Left ventricle myocardium superior (tissue), 1 donor: ENCODE measurements at regions not wholly inside any gene's neighbourhood (a gene's known extent, or its start where the extent isn't known, plus 50 kb on each side); places are given as distances from the start of the nearest gene placed in this dataset.
A peak's percentile ranks its signal among the peaks of the same experiment; 100 is the strongest.
"Not testable (repeated sequence)": the region's sequence is repeated elsewhere in the genome, so short reads cannot be mapped to it uniquely, and the experiment has no call there.

ENCODE experiments used
- ATAC-seq: fragments of 200-7000 bp; cut with Tn5 transposase; one replicate; pipeline ENCODE4 v1.9.1; 2020; ENCODE audit warnings: mild to moderate bottlenecking, moderate library complexity
- DNase-seq: peaks from one replicate; pipeline ENCODE4 v3.0.0-alpha.2; 2020
- intact Hi-C: fragments of 100-400 bp; cut with micrococcal nuclease; formaldehyde crosslinking; loops from one replicate; pipeline ENCODE4 v1.11.0; 2022
- donor health status: DM: no; HTN: yes; CAD: no; lungs with severe emphysema.

DNA sequence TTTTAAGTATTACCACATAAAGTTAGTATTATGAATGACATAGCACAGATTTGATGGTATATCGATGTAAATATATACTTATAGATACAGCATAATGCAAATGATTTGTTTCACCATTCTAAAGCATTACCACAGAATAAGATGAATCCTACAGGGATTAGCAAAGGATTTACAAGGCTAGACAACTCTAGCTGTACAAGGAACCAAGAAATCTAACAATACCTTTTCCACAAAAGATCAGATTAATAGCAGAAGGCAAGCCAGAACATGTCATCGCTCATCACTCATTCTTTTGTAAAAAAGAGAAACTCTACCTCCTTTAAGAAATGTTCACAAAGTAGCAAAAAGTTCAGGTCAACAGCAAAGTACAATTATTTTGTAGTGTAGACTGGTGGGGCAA, 105.1 kb upstream of the ANK3 start:
- no peak for DNase-seq
- intact Hi-C loops: no loop called here
- no peak for ATAC-seq

DNA sequence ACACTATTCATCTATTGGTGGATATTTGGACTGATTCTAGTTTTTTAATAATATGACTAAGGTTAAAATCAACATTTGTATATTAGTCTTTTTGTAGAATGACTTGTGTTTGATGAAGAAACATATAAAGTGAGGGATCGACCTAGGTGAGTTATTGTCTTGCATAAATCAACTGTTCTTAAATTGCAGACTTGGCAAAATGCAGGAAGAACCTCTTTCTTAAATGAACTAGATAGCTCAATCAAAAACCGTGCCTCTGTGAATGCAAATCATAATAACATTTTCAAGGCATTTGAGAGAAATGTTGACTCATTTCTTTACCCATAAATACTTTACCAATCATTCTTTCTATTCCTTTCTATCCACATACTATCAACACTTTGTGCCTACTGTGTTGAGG, 101.5 kb upstream of the ANK3 start:
- intact Hi-C loops: no loop called here
- ATAC-seq: no peak
- DNase-seq: no peak

DNA sequence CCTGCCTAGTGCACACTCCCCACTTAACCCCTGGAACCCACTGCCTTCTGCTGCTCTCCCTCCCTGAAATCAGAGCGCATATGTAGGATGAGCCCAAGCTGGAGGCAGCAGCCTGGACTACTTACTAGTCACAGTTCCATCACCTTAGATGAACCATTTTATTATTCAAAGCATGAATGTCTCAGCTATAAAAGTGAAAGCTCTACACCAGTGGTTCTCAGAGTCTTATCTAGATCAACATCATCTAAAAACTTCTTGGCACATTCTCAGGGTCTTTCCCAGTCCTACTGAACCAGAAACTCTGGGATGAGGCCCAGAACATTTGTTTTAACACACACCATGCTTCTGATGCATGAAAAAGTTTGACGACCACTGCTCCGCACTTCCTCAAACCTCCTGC, 100.3 kb upstream of the ANK3 start:
- DNase-seq (no peak), ATAC-seq (no peak)
- intact Hi-C loops: no loop called here

DNA sequence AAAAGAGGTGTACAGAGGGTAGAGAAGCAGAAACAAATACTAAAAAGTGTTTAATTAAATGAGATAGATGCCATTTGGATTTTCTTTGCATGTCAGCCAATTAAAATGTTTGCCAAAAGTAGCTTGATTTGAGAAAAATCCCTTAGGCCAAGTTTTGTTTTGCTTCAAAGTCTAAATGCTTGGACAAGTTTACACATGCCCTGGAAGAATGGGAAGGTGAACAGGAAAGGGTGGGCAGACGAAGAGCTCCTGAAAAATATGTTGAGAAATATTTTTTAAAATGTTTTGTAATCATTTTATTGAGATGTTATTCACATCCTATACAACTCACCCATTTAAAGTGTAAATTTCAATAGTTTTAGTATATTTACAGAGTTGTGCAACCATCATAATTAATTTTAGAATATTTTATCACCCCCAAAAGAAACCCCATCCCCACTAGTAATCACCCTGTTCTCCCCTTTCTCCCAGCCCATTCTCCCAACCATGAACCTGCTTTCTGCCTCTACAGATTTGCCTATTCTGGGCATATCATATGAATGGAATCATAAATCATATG, 98.5 kb upstream of the ANK3 start:
- ATAC-seq: no peak
- DNase-seq: no peak
- intact Hi-C loops: no loop called here

DNA sequence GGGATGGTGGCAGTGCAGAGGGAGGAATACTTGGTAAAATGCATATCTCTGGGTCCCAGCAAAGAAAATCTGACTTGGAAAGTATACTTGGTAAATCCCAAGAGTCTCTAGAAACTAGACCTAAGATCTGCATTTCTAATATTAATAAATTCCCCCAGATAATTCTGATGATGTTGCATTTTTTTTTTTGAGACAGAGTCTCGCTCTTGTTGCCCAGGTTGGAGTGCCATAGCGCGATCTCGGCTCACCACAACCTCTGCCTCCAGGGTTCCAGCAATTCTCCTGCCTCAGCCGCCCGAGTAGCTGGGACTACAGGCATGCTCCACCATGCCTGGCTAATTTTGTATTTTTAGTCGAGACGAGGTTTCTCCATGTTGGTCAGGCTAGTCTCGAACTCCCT, 97.9 kb upstream of the ANK3 start:
- intact Hi-C loops: no loop called here
- DNase-seq: no peak
- no peak for ATAC-seq

DNA sequence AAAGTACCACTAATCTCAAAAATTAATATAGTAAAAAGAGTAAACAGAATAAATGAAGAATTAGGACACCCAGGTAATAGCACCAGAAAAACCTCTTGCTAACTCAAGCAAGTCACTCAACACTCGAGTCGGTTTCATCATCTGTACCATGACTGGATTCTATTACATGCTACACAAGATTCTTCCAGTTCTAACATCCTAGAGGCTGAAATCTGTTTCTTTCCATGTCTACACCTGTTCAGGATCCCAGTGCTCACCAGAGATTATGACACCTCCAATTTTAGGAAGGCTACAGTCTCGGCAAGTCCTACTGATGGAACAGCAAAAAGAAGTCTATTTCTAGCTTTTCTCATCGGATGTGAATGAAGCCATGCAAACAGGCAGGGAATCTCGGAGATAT, 95.3 kb upstream of the ANK3 start:
- intact Hi-C loops: no loop called here
- no peak for ATAC-seq
- no peak for DNase-seq

DNA sequence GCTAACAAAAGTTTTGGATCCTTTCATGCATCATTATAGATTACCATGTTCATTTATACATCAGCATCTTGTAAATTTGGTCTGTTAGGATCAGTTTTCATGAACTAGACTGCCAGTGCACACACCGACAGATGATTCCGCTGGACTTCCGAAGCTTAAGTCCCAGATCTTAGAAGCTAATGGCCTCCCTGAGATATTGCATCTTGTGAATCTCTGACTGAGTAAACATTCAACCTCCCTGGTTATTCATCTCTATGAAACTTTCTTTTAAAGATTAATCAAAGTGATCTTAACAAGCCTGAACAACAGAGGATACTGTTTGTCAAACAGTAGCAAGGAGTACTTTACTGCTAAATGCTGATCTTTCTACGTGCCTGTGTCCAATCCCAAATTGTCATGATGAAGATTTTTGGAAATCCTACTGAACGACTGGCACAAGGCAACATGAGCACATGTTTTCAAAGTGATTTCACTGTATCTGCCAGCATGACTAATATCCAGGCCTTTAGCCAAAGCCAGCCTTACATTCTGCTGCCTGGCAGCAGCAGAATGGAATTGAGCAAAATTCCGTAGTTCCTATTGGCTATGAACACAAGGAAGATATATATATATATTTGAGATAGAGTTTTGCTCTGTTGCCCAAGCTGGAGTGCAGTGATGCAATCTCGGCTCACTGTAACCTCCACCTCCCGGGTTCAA, 91.3 kb upstream of the ANK3 start:
- intact Hi-C loops: no loop called here
- ATAC-seq: peak; percentile 85
- DNase-seq: no peak

DNA sequence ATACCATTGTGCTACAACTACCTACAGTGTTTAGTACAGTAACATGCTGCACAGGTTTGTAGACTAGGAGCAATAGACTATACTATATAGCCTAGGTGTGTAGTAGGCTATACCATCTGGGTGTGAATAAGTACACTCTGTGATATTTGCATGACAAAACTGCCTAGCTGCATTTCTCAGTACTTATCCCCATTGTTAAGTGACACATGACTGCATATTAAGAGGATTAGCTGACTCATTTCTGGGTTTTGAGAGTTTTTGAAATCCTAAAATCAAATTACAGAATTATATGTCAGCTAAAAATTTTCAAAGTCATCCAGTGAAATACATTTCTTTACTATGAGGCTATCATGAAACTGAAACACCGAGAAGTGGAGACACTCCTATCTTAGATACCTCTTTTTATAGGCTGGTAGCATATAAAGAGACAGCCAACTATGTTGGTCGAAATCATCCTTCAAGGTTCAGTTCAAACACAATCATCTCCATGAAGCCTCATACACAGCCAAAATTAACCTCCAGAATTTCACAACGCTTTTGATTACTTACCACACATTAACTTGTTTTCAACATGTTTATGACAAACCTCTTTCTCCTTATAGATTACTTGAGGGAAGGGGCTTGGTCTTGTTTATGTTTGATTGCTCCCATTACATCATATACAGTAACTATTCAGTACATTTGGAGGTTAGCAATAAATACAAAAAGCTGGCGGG, 89.8 kb upstream of the ANK3 start:
- intact Hi-C loops: no loop called here
- ATAC-seq (no peak), DNase-seq (no peak)

DNA sequence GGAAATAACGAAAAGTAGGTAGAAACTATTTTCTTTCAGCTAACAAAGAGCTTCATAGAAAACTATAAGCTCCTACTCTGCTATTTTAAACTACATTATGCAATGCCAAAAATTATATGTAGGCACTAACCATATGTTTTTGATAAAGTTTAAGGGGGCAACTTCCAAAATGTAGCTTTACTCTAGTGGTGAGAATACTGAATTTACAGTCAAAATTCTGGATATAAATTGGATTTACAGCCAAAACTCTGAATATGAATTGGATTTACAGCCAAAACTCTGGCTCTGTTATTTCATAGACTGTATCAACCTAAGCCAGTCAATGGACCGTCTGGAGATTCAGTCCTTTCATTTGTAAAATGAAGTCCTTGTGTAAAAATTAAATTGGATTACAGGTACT, 86.8 kb upstream of the ANK3 start:
- DNase-seq (no peak), ATAC-seq (no peak)
- intact Hi-C loops: no loop called here

DNA sequence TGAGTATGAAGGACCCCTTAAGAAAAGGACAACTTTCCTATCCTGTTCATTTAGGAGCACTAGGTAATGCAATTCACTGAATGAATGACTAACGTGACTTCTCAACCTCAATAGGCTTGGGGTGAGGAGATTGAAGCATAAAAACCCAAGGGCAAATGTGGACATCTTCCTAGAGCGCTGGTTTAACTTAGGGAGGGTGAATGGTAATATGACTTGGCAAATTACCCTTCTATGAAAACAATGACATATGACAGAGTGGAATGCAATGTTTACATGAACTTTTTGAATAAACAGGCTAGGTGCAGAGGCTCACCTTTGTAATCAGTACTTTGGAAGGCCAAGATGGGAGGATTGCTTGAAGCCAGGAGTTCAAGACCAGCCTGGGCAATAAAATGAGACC, 83.9 kb upstream of the ANK3 start:
- DNase-seq: no peak
- intact Hi-C loops: no loop called here

DNA sequence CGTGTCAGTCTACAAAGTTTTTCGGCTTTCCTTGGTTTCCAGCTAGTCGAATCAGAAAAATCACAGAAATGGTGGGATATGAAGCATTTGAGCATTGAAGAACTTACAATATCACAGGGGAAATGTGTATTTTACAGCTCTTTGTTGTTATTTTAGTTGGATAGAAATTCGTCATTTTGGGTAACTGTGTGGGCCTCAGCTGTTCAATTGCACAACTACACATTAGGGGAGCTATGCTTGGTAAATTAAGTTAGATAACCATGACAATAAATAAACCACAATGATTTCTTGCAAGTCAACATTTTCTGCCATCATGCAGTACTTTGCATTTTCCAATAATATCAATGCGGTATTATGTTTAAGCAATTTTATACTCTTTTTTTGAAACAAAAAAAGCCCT, 80.4 kb upstream of the ANK3 start:
- DNase-seq: no peak
- intact Hi-C loops: no loop called here
- ATAC-seq: no peak

More for the DNA sequence above, 83.9 kb upstream of the ANK3 start:
- ATAC-seq: no peak

DNA sequence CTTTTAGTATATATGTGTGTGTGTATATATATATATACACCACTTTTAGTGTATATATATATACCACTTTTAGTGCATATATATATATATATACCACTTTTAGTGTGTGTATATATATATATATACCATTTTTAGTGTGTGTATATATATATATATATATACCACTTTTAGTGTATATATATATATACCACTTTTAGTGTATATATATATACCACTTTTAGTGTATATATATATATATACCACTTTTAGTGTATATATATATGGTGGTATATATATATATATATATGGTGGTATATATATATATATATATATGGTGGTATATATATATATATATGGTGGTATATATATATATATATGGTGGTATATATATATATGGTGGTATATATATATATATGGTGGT, 79.5 kb upstream of the ANK3 start:
- ATAC-seq, intact Hi-C loops, DNase-seq: not testable (repeated sequence)

DNA sequence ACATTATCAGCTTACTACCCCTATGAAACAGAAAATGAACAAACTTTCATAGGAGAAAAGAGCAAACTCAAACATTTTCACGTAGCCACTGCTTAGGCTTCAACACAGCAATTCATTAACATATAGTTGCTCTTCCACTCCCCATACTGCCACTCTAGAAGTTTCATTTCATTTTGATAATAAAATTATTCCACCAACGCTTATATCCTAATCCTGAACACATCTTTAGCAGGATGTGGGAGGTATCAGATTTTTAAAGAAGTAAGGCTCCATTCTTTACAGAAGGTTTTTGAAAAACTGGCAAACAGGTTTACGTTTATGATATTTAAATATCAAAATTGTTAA, 77.5 kb upstream of the ANK3 start:
- DNase-seq (no peak), ATAC-seq (no peak)
- intact Hi-C loops: no loop called here

DNA sequence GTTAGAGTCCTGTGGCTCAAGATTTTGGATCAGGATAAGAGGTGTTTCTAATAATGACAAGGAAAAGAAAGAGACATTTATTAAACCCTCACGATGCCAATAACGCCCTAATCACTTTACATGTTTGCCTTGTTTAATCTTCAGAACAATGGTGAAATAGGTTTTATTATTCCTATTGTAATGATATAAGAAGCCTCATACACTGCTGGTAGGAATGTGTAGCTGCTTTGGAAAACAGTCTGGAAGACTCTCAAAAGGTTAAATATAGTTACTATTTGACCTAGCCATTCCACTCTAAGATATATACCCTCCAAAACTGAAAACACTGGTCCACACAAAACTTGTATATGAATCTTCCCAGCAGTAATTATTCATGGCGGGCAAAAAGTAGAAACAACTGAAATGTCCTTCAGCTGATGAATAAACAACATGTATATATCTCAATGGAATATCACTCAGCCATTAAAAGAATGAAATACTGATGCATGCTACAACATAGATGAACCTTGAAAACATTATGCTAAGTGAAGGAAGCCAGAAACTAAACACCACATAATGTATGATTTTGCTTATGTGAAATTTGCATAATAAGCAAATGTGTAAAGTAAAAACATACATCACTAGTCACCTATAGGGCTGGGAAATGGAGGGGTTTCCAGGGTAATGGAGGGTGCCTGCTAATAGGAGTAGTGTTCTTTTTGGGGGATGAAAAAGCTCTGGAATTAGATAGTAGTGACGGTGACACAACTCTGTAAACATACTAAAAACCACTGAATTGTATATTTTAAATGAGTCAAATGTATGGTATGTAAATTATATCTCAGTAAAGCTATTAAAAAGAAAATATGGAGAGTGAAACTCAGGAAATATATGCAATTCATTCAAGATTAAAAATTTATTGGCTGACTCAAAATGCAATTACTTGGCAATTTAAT, 76.9 kb upstream of the ANK3 start:
- no peak for ATAC-seq
- intact Hi-C loops: no loop called here
- DNase-seq: no peak

DNA sequence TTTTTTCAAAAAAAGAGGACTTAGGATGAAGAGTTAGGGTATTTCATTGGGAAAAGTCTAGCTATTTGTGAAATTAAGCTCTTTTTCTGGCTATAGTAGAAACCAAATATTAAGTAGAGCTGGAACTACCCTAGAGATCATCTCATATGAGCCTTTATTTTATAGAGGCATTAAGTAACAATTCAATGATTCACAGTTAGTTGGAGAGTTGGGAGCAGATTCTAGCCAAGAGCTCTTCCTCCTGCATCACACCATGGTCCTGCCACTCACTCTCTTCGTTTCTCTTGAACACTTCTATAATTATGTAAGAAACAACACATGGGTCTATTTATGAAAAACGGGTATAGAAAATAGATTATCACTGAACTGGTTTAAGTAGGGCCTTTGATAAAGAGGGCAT, 76.1 kb upstream of the ANK3 start:
- DNase-seq: no peak
- intact Hi-C loops: no loop called here
- no peak for ATAC-seq

DNA sequence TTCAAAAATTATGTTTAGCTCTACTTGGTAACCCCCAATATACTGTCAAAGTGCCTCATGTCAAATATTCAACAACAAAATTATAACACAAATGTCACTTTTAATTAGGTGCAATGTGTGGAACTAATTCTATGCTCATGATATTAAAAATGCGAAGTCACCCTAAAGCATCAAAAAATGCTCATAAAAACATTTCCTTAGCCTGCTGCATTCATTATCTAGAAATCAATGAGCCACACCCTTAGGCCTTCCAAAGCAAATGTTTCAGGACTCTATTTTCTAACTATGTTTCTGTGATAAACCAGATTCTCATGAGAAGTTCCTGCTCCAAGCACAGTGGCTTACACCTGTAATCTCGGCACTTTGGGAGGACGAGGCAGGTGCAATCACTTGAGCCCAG, 75.0 kb upstream of the ANK3 start:
- DNase-seq (no peak), ATAC-seq (no peak)
- intact Hi-C loops: no loop called here

DNA sequence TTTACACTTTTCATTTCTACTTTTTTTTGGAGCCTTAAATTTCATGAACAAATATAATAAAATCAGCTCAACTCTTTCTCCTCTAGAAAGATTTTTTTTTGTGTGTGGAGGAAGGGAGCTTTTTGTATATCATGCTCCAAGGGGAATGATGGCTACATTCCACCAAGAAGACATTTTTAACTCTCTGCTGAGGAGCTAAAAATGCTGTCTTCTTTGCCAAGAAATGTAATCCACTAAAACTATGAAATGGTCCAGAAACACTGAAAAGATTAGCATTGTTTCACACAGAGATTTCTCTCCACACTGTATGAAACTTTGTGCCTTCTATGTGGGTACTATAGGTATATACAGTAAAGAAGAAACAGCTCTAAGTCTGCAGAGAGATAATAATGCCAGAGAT, 74.1 kb upstream of the ANK3 start:
- no peak for DNase-seq
- no peak for ATAC-seq
- intact Hi-C loops: no loop called here

DNA sequence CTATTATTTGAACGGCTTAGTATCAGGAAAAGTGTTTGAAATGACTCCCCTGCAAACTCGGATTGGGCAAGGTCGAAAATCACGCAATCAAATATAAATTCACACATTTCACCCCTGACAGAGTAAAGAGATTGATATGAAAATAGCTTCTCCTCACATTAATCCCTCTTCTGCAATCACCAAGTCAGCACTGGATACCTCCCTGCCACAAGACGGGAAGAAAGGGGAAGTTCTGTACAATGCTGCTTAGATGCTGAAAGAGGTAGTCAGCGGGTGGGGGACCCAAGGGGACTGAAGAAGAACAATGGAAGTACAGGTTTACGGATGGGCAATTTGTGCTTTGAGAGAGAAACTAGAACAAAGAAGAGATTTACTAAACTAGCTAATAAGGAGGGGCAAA, 72.0 kb upstream of the ANK3 start:
- peak; percentile 23 for ATAC-seq
- no peak for DNase-seq
- intact Hi-C loops: no loop called here

DNA sequence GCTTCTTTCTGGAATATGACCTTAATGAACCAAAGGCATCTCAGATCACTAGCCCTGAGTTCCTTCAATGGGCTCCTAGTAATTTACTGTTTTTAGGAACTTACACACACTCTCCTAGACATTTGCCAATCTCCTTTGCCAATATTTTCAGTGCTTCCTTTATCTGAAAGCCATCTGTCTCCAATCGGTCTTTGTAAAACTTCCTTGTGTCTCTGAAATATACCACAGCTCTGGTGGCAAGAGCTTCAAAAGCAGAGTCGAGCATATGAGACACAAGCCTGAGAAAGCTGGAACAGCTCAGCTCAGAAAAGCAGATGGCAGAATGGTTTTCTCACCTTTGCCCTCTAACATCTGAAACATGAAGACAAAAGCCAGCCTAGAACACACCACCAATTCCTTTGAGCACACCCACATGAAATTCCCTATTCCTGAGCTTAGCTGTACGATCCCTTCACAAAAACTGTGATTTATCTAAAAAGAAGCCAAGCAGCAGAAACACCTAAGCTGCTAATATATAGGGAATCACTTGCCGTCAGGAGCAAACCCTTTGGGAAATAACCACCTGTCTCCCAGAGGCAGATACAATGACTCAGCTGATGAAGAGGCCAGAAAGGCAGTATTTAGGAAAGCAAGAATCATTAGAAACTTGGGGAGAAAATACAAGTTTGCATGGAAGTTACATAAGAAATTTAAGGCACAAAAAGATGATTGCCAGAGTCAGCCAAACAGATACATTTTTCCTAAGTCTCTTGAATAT, 70.2 kb upstream of the ANK3 start:
- DNase-seq (no peak), ATAC-seq (no peak)
- intact Hi-C loops: no loop called here
